Tibial nerve (tissue), 4 donors: ENCODE measurements at regions not wholly inside any gene's neighbourhood (a gene's known extent, or its start where the extent isn't known, plus 50 kb on each side); places are given as distances from the start of the nearest gene placed in this dataset.

Source experiments
- DNase-seq, 2 donors: peaks; one replicate each; pipeline ENCODE4 v3.0.0-alpha.2; 2019; ENCODE audit warnings: low spot score in 2 of 2
- H3K27ac ChIP-seq, 4 donors: fragments of 200-600 bp; sonication (generic) in 3 of 4; one replicate each; pipeline ENCODE4 v1.5.1; 2017 to 2019; ENCODE audit warnings: mild to moderate bottlenecking in 1 of 4
- H3K27me3 ChIP-seq, 2 donors: fragments of 200-600 bp; sonication (generic) in 1 of 2; one replicate each; pipeline versions ENCODE4 v1.5.1 to v1.6.0; 2017 to 2019
- H3K36me3 ChIP-seq, 3 donors: fragments of 200-600 bp; sonication (generic); one replicate each; pipeline ENCODE4 v1.5.1; 2018 to 2019
- H3K4me1 ChIP-seq, 4 donors: fragments of 200-600 bp; sonication (generic) in 3 of 4; one replicate each; pipeline ENCODE4 v1.5.1; 2017 to 2019
- H3K4me3 ChIP-seq, 4 donors: fragments of 200-600 bp; sonication (generic) in 3 of 4; one replicate each; pipeline ENCODE4 v1.5.1; 2017 to 2019; ENCODE audit warnings: mild to moderate bottlenecking in 1 of 4, moderate library complexity in 1 of 4
- H3K9me3 ChIP-seq, 4 donors: fragments of 200-600 bp; sonication (generic) in 3 of 4; one replicate each; pipeline ENCODE4 v1.5.1; 2017 to 2019
- EP300 ChIP-seq, 2 donors: sonication (generic); formaldehyde crosslinking; IDR thresholded peaks; one replicate each; pipeline ENCODE4 v1.6.1; 2017; ENCODE audit warnings: antibody characterized with exemption in 2 of 2, mild to moderate bottlenecking in 1 of 2
- POLR2A ChIP-seq, 2 donors: fragments of 450-650 bp; IDR thresholded peaks; one replicate each; pipeline ENCODE4 v1.6.1; 2017; ENCODE audit warnings: antibody characterized with exemption in 2 of 2, mild to moderate bottlenecking in 2 of 2, moderate library complexity in 2 of 2
- whole genome bisulfite sequencing, 2 donors: methylation state at CpG; one replicate each; pipeline ENCODE4 v1.1.5; 2018; 5-methylcytosine and 5-hydroxymethylcytosine counted together
- TF ChIP-seq, protein P1 (sequence below), 5 experiments: fragments of 200-600 bp in 3 of 5; fragments of 450-650 bp in 2 of 5; sonication (generic) in 3 of 5; IDR thresholded peaks; one replicate each; pipeline ENCODE4 v1.5.1; 2016 to 2019; ENCODE audit warnings: antibody characterized with exemption in 5 of 5, mild to moderate bottlenecking in 3 of 5, moderate library complexity in 2 of 5

GRCh38 chr4:20050768-20051167 lies 200.9 kb upstream of the SLIT2 start:
- WGBS, 2 donors, result 96 to 98% methylated on average over 6 of the region's 6 CpGs
- TF ChIP-seq, protein P1, sequence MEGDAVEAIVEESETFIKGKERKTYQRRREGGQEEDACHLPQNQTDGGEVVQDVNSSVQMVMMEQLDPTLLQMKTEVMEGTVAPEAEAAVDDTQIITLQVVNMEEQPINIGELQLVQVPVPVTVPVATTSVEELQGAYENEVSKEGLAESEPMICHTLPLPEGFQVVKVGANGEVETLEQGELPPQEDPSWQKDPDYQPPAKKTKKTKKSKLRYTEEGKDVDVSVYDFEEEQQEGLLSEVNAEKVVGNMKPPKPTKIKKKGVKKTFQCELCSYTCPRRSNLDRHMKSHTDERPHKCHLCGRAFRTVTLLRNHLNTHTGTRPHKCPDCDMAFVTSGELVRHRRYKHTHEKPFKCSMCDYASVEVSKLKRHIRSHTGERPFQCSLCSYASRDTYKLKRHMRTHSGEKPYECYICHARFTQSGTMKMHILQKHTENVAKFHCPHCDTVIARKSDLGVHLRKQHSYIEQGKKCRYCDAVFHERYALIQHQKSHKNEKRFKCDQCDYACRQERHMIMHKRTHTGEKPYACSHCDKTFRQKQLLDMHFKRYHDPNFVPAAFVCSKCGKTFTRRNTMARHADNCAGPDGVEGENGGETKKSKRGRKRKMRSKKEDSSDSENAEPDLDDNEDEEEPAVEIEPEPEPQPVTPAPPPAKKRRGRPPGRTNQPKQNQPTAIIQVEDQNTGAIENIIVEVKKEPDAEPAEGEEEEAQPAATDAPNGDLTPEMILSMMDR (IDR thresholded peaks at IDR 0.05), result no peak
- no peak for TF ChIP-seq EP300 (IDR thresholded peaks at IDR 0.05)
- no peaks in the 10 kb centered on the region for H3K36me3 ChIP-seq
- no peak overlapping the region for H3K27ac ChIP-seq
- no peaks in the 10 kb centered on the region for H3K4me1 ChIP-seq
- no peaks in the 10 kb centered on the region for H3K9me3 ChIP-seq
- no peak overlapping the region for H3K4me3 ChIP-seq
- no peaks in the 10 kb centered on the region for H3K27me3 ChIP-seq
- no peak for DNase-seq

GRCh38 chr4:20049889-20050288 lies 201.8 kb upstream of the SLIT2 start:
- 76 to 86% methylated on average over 3 of the region's 3 CpGs for WGBS, 2 donors
- Histone ChIP-seq H3K4me3 (no peak overlapping the region), H3K9me3 (no peaks in the 10 kb centered on the region), H3K27ac (no peak overlapping the region), H3K27me3 (no peaks in the 10 kb centered on the region), H3K4me1 (no peaks in the 10 kb centered on the region), H3K36me3 (no peaks in the 10 kb centered on the region)
- TF ChIP-seq POLR2A (IDR thresholded peaks at IDR 0.05), result no peak
- TF ChIP-seq, protein P1 (IDR thresholded peaks at IDR 0.05), result no peak
- TF ChIP-seq EP300 (IDR thresholded peaks at IDR 0.05), result no peak
- DNase-seq, result no peak

- Histone ChIP-seq H3K27me3 (no peaks in the 10 kb centered on the region), H3K4me1 (no peaks in the 10 kb centered on the region), H3K27ac (no peak overlapping the region), H3K9me3 (no peaks in the 10 kb centered on the region), H3K36me3 (no peaks in the 10 kb centered on the region), H3K4me3 (no peak overlapping the region)
- TF ChIP-seq POLR2A (IDR thresholded peaks at IDR 0.05) (no peak), EP300 (IDR thresholded peaks at IDR 0.05) (no peak)
- TF ChIP-seq, protein P1 (IDR thresholded peaks at IDR 0.05), result no peak
- 65 to 66% methylated on average over 3 of the region's 3 CpGs for WGBS, 2 donors
- DNase-seq, result no peak
Observed at GRCh38 chr4:20046931-20047677, 204.6 kb upstream of the SLIT2 start.

GRCh38 chr4:20046179-20046578 lies 205.5 kb upstream of the SLIT2 start:
- Histone ChIP-seq H3K9me3 (no peaks in the 10 kb centered on the region), H3K27ac (no peak overlapping the region), H3K4me3 (no peak overlapping the region), H3K27me3 (no peaks in the 10 kb centered on the region), H3K4me1 (no peaks in the 10 kb centered on the region), H3K36me3 (no peaks in the 10 kb centered on the region)
- TF ChIP-seq, protein P1 (IDR thresholded peaks at IDR 0.05), result no peak
- TF ChIP-seq EP300 (IDR thresholded peaks at IDR 0.05), result no peak
- no peak for TF ChIP-seq POLR2A (IDR thresholded peaks at IDR 0.05)
- 94 to 96% methylated on average over 4 of the region's 4 CpGs for WGBS, 2 donors
- no peak for DNase-seq

DNA sequence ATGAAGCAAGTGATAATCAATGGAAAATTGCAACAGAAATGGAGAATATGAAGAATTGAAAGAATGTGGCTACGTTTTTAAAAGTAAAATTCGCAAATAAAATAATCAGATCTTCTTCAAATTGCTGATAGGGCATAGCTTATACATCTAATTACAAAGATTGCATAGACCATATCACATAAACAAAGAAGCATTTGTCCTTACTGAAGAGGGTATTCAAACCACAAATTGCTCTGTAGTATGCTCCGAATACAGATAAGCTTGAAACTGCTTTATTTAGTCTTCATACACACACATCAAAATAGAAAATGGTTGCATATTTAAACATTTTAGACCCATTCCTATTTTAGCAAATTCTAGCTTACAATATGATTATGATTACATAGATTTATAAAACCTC lies 206.7 kb upstream of the SLIT2 start:
- no peaks in the 10 kb centered on the region for H3K9me3 ChIP-seq
- WGBS, 2 donors, result 47 to 48% methylated on average over 3 of the region's 3 CpGs
- DNase-seq, result no peak
- H3K27me3 ChIP-seq, result no peaks in the 10 kb centered on the region
- TF ChIP-seq, protein P1 (IDR thresholded peaks at IDR 0.05), result no peak
- no peak for TF ChIP-seq EP300 (IDR thresholded peaks at IDR 0.05)
- no peak for TF ChIP-seq POLR2A (IDR thresholded peaks at IDR 0.05)
- H3K4me1 ChIP-seq, result no peaks in the 10 kb centered on the region
- no peak overlapping the region for H3K27ac ChIP-seq
- no peak overlapping the region for H3K4me3 ChIP-seq
- H3K36me3 ChIP-seq, result no peaks in the 10 kb centered on the region
